RWPE1 (cell line): ENCODE measurements at regions not wholly inside any gene's neighbourhood (a gene's known extent, or its start where the extent isn't known, plus 50 kb on each side); places are given as distances from the start of the nearest gene placed in this dataset.

Experiments
- CTCF ChIA-PET: fragments of 350-600 bp; sonication (Branson Sonifier 250); formaldehyde crosslinking; extraction: SDS; loops from one replicate; lab custom pipeline; 2021; lab: Yijun Ruan, JAX
- POLR2A ChIA-PET: fragments of 400-600 bp; formaldehyde crosslinking; extraction: SDS; loops from one replicate; lab custom pipeline; 2020; ENCODE audit warnings: antibody characterized with exemption; ENCODE audit not compliant: low non-redundant PET; lab: Yijun Ruan, JAX
- DNase-seq: peaks from one replicate; pipeline ENCODE4 v3.0.0; 2012; ENCODE audit warnings: low spot score
- H3K27ac ChIP-seq: fragments of 450-650 bp; 2 replicates; pipeline ENCODE4 v1.5.1; 2017
- CTCF ChIP-seq: fragments of 450-650 bp; conservative IDR thresholded peaks from 2 replicates; pipeline ENCODE4 v1.5.1; 2017; ENCODE audit warnings: low read depth, mild to moderate bottlenecking

GRCh38 chr3:67082533-67083024 lies 84.5 kb downstream of the KBTBD8 start:
- ChIA-PET CTCF (no interaction called here), POLR2A (no interaction called here)
- no peak for TF ChIP-seq CTCF

GRCh38 chr3:67083277-67083676 lies 85.2 kb downstream of the KBTBD8 start:
- no peak for TF ChIP-seq CTCF
- ChIA-PET POLR2A (no interaction called here), CTCF (no interaction called here)
- H3K27ac ChIP-seq = no peak overlapping the region
- peak; percentile 25 for DNase-seq

More at GRCh38 chr3:67082533-67083024, 84.5 kb downstream of the KBTBD8 start:
- no peak for DNase-seq
- H3K27ac ChIP-seq = no peak overlapping the region

GRCh38 chr3:67087788-67088187 lies 89.7 kb downstream of the KBTBD8 start:
- no peak overlapping the region for H3K27ac ChIP-seq
- ChIA-PET POLR2A (no interaction called here), CTCF (no interaction called here)
- no peak for TF ChIP-seq CTCF
- DNase-seq = no peak

GRCh38 chr3:67090474-67090873 lies 92.4 kb downstream of the KBTBD8 start:
- POLR2A ChIA-PET = no interaction called here
- CTCF ChIA-PET = no interaction called here
- peak; percentile 20 for DNase-seq
- H3K27ac ChIP-seq = no peak overlapping the region
- no peak for TF ChIP-seq CTCF

GRCh38 chr3:67093305-67093704 lies 95.2 kb downstream of the KBTBD8 start:
- no peak overlapping the region for H3K27ac ChIP-seq
- no peak for TF ChIP-seq CTCF
- CTCF ChIA-PET = interaction anchor here (0.6 to 0.7 kb wide), 2 partner anchors 19 to 1559 kb away, joined by 3 to 6 read pairs; no protein-coding TSS in a partner anchor
- POLR2A ChIA-PET = no interaction called here
- no peak for DNase-seq

- no peak for TF ChIP-seq CTCF
- ChIA-PET POLR2A (no interaction called here), CTCF (no interaction called here)
- no peak overlapping the region for H3K27ac ChIP-seq
- DNase-seq = no peak
Observed at GRCh38 chr3:67094167-67094566, 96.1 kb downstream of the KBTBD8 start.
